ENCODE measurements at regions not wholly inside any gene's neighbourhood (a gene's known extent, or its start where the extent isn't known, plus 50 kb on each side); places are given as distances from the start of the nearest gene placed in this dataset.

GRCh38 chr6:4673861-4674260 is 102.3 kb upstream of the CDYL start (continued):
- TF ChIP-seq NKRF (IDR thresholded peaks at IDR 0.05; ENCODE audit: borderline replicate concordance) = no peak
- no peak for TF ChIP-seq RBM14 (IDR thresholded peaks at IDR 0.05; ENCODE audit: borderline replicate concordance, insufficient read depth, low read depth, low read length)
- TF ChIP-seq AFF4 (CRISPR knock-in tag; IDR thresholded peaks at IDR 0.05) = no peak

- BruUV-seq (replicated peaks) = no TSS peak
- in situ Hi-C loops (cut with MboI) = no loop called here
- WGBS (ENCODE audit: insufficient coverage, low coverage, missing lambda C conversion rate) = 4% methylated on average over 3 of the region's 3 CpGs
- TF ChIP-seq CTCFL (IDR thresholded peaks at IDR 0.05; ENCODE audit: borderline replicate concordance, insufficient read depth, low read depth, low read length, poor library complexity, severe bottlenecking) = no peak
- TF ChIP-seq PRPF4 (IDR thresholded peaks at IDR 0.05; ENCODE audit: insufficient read depth, low read depth, low read length, poor library complexity, severe bottlenecking) = no peak
- TF ChIP-seq ZC3H8 (IDR thresholded peaks at IDR 0.05) = no peak
- no peak for TF ChIP-seq SREBF1 (IDR thresholded peaks at IDR 0.05; ENCODE audit: borderline replicate concordance, low read depth, low read length)
- no peak for TF ChIP-seq TGIF2 (CRISPR knock-in tag; IDR thresholded peaks at IDR 0.05)
- TF ChIP-seq ZNF551 (CRISPR knock-in tag; IDR thresholded peaks at IDR 0.05) = no peak
- TF ChIP-seq ZNF282 (CRISPR knock-in tag; IDR thresholded peaks at IDR 0.05) = no peak
- TF ChIP-seq BCL6 (CRISPR knock-in tag; IDR thresholded peaks at IDR 0.05) = no peak
- no peak for TF ChIP-seq XRCC3 (IDR thresholded peaks at IDR 0.05)
- TF ChIP-seq EHMT2 (IDR thresholded peaks at IDR 0.05) = no peak
- no peak for TF ChIP-seq ILK (tag; IDR thresholded peaks at IDR 0.05; ENCODE audit: borderline replicate concordance, low read depth)
- TF ChIP-seq NUFIP1 (IDR thresholded peaks at IDR 0.05; ENCODE audit: partially characterized antibody) = no peak
Observed at GRCh38 chr6:4672772-4673171, 103.4 kb upstream of the CDYL start.

More at GRCh38 chr6:4672772-4673171, 103.4 kb upstream of the CDYL start:
- FAIRE-seq (no peak), DNase-seq (ENCODE audit: extremely low read depth in 1 of 4, low spot score in 3 of 4) (no peak), ATAC-seq (no peak)
- H3K79me2 ChIP-seq (ENCODE audit: control insufficient read depth, insufficient read depth, low read length) = no peaks in the 10 kb centered on the region
- H3K9me3 ChIP-seq (replicated peaks; ENCODE audit: control insufficient read depth, insufficient read depth, low read depth, low read length) = no peaks in the 10 kb centered on the region
- H3K4me1 ChIP-seq (replicated peaks in 1 of 2; ENCODE audit: control insufficient read depth in 2 of 2, insufficient read depth in 2 of 2, low read length in 2 of 2) = peaks cover 0 to 15% of the 10 kb centered on the region in 2 experiments; a peak in 4 of 5 replicates
- H3K9ac ChIP-seq (ENCODE audit: insufficient read depth in 1 of 2, low read depth in 2 of 2, low read length in 2 of 2) = no peak overlapping the region
- intact Hi-C loops (cut with micrococcal nuclease) = no loop called here
- POLR2A ChIA-PET = interaction anchor here (0.6 to 0.8 kb wide), 3 partner anchors 8 to 11 kb away, joined by 3 read pairs; no protein-coding TSS in a partner anchor
- H2AFZ ChIP-seq (ENCODE audit: low read depth, low read length) = no peak overlapping the region
- H3K27ac ChIP-seq (ENCODE audit: extremely low read depth, low read depth, low read length) = no peak overlapping the region
- no peaks in the 10 kb centered on the region for H4K20me1 ChIP-seq (replicated peaks; ENCODE audit: control insufficient read depth, insufficient read depth, low read length)
- no peaks in the 10 kb centered on the region for H3K36me3 ChIP-seq (ENCODE audit: control insufficient read depth, insufficient read depth, low read length)
- H3K4me2 ChIP-seq (ENCODE audit: insufficient read depth, low read length) = no peak overlapping the region
- no peak overlapping the region for H3K4me3 ChIP-seq
- CTCF ChIA-PET (ENCODE audit: low intra/inter-chr PET ratio) = no interaction called here
- peaks cover 0 to 10% of the 10 kb centered on the region in 2 experiments; a peak in 2 of 5 replicates for H3K27me3 ChIP-seq (ENCODE audit: control insufficient read depth in 2 of 2, insufficient read depth in 2 of 2, low read length in 2 of 2)
- no peaks in the 10 kb centered on the region for H3K9me1 ChIP-seq (ENCODE audit: control insufficient read depth, insufficient read depth, low read length)

Measured in K562 (cell line).